Left colon (tissue), 2 donors: ENCODE measurements at regions not wholly inside any gene's neighbourhood (a gene's known extent, or its start where the extent isn't known, plus 50 kb on each side); places are given as distances from the start of the nearest gene placed in this dataset.

Experiments used
- ATAC-seq: fragments of 200-7000 bp; cut with Tn5 transposase; one replicate; pipeline ENCODE4 v1.9.1; 2020; ENCODE audit warnings: mild to moderate bottlenecking, moderate library complexity
- DNase-seq, 2 donors: peaks; one replicate each; pipeline ENCODE4 v3.0.0-alpha.2; 2020
- intact Hi-C, 2 donors: fragments of 100-400 bp; cut with DNase I in 1 of 2; cut with micrococcal nuclease in 1 of 2; formaldehyde crosslinking; loops; one replicate each; pipeline versions ENCODE4 v1.11.2 to v1.14.0; 2022; cut with DNase I, micrococcal nuclease
- donor health status: DM: no; HTN: no; CAD: no.
- donor health status: DM: yes; HTN: yes; CAD: no.

DNA sequence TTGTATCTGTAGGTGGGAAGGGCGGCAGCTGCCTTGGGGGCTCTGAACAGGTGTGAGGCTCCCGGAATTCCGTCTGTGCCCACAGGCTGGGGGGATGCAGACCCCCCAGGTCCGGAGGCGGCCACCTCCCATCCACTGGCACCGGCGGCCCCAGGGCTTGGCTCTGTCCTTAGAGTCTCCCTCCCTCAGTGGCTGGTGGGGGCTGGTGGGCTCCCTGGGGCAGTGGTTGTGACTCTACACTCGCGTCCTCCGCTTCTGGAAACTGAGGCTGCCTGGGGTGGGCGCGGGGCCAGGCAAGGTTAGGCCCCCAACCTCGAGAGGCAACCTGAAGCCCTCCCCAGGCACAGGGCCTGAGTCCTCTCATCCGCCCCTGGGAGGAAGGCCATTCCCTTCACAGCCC, 1305.4 kb downstream of the BRD1 start:
- DNase-seq (no peak), ATAC-seq (no peak)
- intact Hi-C loops, result no loop called here

DNA sequence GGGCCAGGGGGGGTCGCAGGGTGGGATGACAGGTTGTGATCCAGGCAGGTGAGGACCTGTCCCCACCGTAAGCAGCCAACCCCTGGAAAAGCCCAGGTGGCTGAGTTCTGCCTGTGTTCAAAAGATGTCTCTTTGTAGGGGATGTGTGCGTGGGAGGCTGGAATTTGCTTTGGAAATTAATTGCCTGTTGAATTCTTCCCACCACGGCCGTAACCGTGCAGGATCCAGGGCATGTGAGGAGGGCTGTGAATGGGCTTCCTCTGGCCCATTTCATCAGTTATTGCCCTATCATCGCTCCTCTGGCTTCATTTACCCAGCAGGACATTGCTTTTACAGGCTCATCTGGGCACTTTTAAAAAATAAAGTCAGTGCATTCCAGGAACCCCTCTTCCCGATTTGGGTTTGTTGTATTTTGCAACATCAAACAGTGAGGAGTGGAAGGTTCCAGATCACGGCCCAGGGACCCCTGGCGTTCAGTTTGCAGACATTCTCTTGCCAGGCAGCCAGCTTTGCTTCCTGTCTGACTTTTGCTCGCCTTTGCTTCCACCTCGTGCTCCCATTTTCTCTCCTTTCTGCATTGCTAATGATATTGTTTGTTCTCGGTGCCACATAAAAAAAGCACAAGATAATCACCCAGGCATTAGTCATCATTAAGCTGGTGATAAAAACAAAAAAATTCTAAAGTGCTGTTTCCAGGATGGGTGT, 1306.6 kb downstream of the BRD1 start:
- intact Hi-C loops, result no loop called here
- ATAC-seq, result no peak
- DNase-seq, result no peak

DNA sequence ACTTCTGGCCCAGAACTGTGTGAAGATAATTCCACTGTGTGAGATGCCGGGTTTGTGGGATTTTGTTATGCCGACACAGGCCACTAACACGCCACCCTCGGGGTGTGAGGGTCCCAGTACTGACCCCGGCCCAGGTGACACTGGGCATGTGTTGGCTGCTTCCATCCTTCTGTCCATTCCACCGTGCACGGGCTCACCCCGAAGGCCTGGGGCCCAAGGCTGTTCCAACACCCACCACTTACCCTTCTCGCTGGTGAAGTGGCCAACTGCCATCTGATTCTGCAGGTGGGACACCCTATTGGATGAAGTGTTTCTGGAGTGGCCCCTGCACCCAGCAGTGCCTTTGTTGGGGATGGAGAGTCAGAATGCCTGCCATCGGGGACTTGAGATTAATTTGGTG, 1307.5 kb downstream of the BRD1 start:
- intact Hi-C loops, result no loop called here
- ATAC-seq, result no peak
- no peak for DNase-seq

DNA sequence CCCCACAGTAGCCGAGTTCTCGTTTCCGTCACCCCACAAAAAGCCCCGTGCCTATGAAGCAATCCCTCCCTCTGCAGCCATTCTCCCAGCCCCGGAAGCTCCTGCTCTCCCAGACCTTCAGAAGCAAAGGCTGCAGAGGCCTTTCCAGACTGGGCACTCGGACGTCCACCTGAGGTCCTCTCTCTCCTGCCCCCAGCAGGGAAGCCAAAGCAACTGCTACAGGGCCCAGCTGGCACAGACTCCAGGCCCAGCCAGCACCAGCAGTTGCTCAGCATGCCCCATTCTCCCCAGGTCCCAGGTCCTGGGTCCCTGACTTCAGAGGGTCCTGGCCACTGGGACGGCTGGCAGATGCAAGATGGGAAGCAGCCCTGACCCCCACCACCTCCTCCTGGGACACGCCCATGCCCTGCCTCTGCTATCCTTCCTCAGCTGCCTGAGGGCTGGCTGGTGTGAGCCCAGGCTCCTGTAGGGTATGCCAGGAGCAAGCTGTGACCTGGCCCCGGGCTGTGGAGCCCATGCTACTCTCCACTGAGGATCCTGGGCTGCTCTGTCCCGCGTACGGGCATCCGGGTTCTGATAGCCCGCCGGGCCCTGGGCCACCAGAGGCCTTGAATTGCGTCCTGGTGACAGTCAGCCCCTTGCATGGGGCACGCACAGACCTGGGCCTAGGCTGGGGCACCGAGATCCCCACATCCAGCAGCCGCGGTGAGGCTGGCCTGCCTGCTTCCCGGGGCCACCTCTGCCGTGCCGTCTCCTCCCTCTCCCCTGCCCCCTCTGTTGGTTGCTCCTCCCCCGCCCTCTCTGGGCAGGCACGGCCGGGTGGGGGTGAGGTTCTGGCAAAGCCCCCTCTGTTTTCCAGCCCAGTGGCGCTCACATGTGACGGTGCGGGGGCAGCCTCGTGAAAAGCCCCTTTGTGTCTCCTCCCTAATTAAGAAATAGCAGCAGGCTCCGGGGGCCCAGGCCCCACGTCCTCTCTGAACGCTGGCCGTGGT, 1310.3 kb downstream of the BRD1 start:
- intact Hi-C loops, result no loop called here
- ATAC-seq, result no peak
- DNase-seq, result no peak

DNA sequence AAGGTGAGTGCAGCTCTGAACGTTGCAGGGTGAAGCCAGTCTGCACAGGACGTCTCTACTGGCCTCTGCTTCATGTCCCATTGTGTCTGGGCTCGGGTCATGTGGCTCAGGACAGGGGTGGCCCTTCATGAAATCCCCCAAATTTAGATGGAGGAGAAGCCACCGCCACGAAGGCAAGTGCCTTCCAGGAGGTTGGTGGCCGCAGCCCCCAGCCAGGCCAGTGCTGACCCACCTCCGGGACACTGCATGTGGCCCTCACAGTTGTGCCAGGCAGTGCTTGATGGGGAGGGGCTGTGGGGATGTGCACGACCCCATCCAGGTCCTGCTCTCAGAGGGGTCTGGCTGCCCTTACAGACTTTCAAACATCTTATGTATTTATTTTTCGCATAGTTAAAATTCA, 1311.1 kb downstream of the BRD1 start:
- ATAC-seq (no peak), DNase-seq (no peak)
- intact Hi-C loops, result no loop called here

DNA sequence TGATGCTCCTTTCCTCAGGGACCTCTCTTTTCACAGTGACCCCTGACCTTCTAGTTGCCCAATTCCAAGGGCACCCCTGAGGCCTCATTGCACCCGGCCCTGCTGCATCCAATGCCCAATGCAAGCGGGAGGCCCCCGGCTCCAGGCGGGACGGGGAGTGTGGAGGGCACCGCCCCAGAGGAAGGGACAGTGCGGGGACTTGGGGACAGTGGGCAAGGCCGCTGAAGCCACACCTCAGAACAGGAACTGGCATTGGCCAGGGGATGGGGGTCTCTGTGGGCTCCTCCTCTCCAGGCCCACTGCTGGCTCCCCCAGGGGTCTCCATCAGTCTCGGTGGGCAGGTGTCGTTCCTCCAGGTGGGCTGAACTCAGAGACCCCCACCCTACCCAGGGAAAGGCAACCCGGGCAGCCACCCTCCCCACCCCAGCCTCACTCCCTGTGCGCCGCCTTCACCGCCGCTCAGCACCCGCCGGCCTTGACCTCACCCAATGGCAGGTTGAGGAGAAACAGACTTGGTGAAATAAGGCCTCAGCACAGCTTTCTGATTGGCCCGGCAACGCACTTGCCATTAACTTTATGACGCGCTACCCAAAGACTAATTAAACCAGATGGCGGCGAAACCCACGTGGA, 1312.0 kb downstream of the BRD1 start:
- no peak for ATAC-seq
- intact Hi-C loops, result no loop called here
- no peak for DNase-seq

GRCh38 chr22:48513929-48514328, 1313.7 kb downstream of the BRD1 start:
- intact Hi-C loops, result no loop called here
- DNase-seq, result no peak
- no peak for ATAC-seq

DNA sequence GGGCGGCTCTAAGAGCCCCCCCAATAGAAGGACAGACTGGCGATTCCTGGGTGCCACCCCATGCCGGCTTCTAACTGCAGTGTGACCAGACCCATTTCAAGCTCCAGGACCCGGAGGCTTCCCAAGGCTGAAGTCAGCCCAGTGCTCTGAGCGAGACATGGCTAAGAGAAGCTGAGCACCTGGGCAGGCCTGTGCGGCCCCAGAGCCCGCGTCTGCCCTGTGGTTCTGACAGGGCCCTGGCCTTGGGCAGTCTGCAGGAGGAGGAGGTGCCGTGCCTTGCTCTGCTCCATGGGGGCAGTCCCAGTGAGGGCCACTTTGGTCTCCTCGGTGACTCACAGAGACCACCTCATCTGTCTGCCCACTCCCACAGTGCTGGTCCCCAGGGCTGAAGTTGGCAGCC, 1314.2 kb downstream of the BRD1 start:
- intact Hi-C loops, result no loop called here
- no peak for DNase-seq
- ATAC-seq, result no peak

- DNase-seq (no peak), ATAC-seq (no peak)
- intact Hi-C loops, result no loop called here
Observed at GRCh38 chr22:48511781-48512327, 1315.8 kb downstream of the BRD1 start.

DNA sequence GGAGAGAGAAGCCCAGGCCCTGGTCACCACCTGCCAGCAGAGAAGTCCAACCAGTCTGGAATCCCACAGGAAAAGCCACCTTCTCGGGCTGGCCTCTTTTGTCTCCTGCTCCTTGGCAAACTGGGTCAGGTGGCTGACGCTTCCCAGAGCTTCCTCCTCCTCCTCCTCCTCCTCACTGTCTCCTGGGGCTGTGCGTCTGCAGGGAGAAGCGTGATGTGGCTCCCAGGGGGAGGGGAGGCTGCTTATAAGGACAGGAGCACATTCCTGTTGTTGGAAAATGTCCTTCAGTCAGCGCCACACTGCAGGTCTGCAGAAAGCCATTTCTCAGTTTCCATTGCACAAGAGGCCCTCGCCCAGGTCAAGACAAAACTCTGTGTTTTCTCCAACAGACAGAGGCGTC, 1316.5 kb downstream of the BRD1 start:
- no peak for DNase-seq
- ATAC-seq, result no peak
- intact Hi-C loops, result no loop called here

DNA sequence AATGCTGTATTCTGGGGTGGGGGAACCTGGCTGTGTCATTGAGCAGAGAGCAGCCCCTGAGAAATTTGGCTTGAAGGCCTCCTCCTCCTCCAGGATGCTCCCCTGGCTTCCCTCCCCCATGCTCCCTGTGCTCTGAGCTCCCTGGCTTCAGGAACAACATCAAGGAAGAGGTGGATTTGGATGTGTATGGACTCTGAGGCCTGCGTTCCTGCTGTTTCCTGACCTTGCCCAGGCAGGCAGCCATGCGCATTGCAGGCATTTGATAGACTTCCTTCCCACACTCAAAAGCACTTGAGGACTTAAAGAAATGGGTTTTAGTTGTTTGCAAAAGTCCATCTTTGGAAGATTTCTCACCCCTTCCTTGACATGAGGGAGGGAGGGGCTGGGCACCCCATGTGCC, 1317.1 kb downstream of the BRD1 start:
- intact Hi-C loops, result no loop called here
- ATAC-seq (no peak), DNase-seq (no peak)

- ATAC-seq, result no peak
- intact Hi-C loops, result no loop called here
- no peak for DNase-seq
Observed at GRCh38 chr22:48507595-48508350, 1319.9 kb downstream of the BRD1 start.

DNA sequence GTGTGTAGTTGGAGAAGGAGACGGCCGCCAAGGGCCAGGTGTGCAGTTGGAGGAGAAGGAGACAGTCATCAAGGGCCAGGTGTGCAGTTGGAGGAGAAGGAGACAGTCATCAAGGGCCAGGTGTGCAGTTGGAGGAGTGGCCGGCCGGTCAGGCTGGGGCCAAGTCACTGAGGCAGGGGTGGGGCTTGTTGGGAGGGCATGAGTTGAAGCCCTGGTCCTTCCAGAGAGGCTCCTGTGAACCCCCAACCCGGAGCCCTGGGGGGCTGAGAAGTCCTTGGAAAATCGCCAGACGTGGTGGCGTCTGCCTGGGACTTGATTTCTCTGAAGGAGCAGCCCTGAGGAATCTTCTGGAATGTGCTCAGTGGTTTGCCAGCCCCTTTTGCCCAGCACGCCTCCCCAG, 1320.5 kb downstream of the BRD1 start:
- DNase-seq (no peak), ATAC-seq (no peak)
- intact Hi-C loops, result no loop called here

DNA sequence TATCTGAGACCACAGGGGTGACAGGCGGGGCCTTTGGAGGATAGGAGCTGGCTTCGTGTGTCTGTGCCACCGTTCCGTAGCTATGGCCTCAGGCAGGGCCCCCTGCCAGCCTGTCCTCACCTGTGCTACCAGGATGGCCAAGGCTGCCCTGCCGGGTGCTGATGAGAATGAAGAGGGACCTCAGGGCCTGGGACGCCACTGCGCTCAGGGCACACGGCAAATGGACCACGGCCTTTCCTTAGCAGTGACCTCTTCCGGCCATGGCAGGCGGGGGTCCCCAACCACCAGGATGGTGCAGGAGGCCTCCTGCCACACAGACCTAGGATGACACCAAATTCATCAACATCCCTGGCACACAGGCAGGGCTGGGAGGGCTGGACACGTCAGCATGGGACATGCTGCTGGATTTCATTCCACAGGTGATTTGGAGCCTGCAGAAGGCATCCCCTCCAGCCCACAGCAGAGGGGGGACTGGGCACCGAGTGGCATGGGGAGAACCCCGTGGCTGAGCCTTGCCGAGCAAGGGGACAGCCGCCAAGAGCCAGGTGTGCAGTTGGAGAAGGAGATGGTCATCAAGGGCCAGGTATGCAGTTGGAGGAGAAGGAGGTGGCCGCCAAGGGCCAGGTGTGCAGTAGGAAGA, 1321.0 kb downstream of the BRD1 start:
- DNase-seq (no peak), ATAC-seq (no peak)
- intact Hi-C loops, result no loop called here

- DNase-seq (no peak), ATAC-seq (no peak)
- intact Hi-C loops, result no loop called here
Observed at GRCh38 chr22:48505891-48506290, 1321.8 kb downstream of the BRD1 start.

GRCh38 chr22:48504519-48505140, 1323.0 kb downstream of the BRD1 start:
- no peak for DNase-seq
- ATAC-seq, result no peak
- intact Hi-C loops, result no loop called here

DNA sequence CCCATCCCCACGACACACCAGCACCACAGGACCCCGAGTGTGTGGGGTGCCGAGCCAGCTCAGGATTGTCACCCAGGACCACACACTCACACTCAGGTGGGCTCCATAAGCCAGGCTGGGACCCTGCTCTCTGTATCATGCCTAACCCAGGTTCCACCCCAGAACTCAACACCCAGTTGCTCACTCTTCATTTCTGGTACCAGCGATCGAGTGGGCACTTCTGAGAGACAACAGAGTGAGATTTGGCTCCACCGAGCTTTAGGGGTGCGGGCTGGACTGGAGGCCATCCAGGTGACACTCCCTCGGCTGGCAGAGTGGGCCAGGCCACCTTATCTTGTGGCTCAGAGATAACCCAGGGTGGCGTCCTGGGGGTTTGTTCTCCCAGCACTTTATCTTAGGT, 1323.8 kb downstream of the BRD1 start:
- intact Hi-C loops, result no loop called here
- no peak for ATAC-seq
- no peak for DNase-seq

DNA sequence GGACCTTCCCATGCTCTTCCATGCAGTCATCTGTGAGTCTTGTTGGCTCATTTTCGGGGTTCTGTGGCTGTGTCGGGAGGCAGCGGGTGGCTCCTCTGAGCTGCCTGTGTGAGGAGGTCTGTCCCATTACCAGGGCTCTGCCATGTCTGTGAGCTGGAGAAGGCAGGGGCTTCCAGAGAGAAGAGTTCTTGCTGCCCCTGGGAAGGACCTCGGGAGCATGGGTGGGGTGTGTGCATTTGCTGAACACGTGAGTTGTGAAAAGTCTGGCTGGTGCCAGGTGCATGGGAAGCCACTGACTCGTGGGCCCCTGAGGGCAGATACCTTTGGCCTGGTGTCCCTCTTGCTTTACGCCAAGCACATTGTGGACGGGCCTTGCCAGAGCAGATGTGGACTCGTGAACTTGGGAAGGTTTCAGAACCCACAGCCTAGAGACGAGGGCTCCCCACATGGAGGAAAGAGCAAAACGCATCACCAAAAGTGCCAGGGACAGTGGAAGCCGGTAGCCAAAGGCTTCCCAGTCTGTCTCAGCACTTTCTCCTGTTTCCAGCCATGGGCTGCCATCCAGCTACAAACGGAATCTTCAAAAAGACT, 1324.5 kb downstream of the BRD1 start:
- intact Hi-C loops, result no loop called here
- no peak for ATAC-seq

More for the DNA sequence above, 1324.5 kb downstream of the BRD1 start:
- DNase-seq, result no peak
